ENCODE measurements at regions not wholly inside any gene's neighbourhood (a gene's known extent, or its start where the extent isn't known, plus 50 kb on each side); places are given as distances from the start of the nearest gene placed in this dataset.

DNA sequence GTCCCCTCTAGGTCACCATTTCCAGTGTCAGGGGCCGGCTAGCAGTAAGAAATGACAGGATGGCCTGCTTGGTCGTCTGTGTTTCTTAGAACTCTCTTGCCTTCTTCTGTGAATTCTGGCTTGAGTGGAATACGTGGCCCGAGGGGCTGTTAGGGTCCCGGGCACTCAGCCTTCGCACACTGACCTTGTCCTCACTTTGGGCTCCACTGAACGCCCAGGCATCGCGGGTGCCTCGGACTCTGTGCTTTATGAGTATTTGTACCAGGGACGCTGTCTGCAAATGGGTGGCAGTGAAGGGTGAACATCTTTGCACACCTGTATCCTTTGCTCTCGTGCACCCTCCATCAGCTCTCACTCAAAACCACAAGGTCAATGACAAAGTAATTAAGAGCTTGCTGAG, 123.4 kb upstream of the ANO1 start:
- DNase-seq, result no peak

DNA sequence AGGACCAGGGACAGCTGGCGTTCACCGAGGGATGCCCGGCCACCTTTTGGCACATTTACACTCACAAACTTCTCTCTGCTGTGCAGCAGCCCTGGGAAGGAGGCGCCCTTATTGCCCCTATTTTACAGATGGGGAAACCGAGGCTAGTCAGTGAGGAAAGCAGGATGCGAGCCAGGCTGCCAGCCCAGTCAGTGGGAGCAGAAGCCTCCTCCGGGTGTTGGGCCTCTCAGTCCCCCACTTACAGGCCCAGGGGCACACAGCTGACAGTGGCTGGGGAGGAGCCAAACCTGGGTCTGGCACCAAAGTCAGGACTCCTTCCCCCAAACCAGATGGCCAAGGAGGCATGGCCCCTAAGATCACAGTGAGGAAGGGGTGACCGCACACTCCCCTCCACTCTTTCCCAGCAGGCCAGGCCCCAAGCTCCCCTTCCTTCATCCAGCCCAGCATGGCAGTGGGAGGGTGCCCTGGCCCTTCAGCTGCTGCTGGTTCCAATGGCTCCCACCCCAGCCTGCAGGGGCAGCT, 121.4 kb upstream of the ANO1 start:
- no peak for DNase-seq

DNA sequence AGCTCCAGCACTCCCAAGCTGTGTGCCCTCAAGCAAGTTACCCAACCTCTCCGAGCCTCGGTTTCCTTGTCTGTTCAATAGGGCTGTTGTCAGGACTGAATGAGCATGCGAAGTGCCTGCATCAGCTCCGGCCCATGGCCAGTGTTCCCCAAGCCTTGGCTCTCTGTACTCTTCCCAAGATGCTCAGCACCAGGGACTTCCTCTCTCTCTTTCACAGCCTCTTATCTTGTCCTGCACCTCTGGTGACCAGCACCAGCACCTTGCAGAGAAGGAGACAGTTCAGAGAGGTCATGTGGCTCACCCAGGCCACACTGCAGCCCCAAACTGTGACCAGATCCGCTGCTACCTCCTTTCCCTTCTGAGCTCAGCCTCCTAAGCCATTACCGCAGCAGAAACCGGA, 120.3 kb upstream of the ANO1 start:
- no peak for DNase-seq

DNA sequence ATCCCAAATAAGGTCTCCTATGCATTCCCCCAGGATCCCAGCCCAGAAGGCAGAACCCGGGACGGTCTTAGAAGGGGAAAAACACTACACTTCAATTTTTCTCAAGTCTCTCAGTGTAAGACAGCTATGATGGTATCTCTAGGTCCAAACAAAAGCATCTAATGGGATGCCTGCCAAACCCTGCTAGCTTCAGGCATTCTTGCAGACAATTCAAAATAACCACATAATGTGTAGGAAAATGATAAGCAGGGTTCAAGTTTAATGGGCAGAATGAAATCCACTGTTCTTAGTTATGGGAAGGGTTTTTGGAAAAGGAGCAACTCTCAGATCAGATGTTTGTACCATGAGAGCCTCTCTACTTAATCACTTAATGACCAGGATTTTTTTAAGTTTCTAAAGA, 119.8 kb upstream of the ANO1 start:
- DNase-seq, result no peak

DNA sequence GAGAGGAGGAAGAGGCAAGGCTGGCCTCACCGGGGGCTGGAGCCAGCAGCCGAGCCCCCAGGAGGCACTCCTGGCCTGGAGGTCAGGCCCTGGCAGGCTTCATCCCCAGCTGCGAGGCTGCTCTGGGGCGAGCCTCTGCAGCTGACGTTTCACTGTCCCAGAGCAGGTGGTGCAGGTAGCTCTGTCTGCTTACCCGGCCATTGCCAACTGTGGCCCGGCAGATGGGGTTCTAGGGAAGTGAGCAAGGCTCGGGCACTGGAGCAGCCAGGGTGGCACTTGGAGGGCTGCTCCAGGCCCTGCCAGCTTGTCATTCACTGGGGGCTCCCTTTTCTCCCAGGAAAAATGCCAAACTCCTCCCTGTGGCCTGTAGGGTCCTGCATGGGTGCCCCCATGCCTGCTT, 118.7 kb upstream of the ANO1 start:
- no peak for DNase-seq

DNA sequence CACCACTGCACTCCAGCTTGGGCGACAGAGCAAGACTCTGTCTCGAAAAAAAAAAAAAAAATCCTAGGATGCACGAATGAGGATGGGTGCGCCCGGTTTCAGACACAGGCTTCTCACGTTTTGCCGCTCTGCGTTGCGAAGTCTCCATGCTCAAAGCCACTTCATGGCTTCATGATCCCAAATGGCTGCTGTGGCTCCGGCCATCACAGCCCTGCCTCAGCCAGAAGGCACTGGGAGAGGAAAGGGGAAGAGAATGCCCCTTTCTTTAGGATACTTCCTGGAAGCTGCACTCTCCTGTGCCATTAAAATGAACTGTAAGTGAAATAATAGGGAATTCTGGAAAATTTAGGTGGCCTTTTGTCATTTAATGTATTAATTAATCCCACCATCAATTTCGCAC, 116.4 kb upstream of the ANO1 start:
- DNase-seq, result no peak

DNA sequence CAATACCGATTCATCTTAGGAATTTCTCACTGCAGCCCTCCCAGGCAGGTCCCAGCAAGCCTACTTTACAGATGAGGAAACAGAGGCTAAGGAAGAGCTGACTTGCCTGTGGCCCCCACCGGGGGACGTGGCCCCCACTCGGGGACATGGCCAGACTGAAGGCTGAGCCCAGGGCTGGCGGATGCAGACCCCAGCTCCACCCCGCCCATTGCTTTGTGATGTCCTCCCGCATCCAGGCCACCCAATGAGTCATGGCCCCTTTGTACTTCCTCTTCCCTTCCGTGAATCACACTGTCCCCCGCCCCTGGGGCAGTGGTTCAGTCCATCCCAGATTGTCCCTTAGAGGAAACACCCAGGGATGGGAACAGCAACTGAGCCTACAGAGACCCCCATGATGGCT, 116.0 kb upstream of the ANO1 start:
- no peak for DNase-seq

DNA sequence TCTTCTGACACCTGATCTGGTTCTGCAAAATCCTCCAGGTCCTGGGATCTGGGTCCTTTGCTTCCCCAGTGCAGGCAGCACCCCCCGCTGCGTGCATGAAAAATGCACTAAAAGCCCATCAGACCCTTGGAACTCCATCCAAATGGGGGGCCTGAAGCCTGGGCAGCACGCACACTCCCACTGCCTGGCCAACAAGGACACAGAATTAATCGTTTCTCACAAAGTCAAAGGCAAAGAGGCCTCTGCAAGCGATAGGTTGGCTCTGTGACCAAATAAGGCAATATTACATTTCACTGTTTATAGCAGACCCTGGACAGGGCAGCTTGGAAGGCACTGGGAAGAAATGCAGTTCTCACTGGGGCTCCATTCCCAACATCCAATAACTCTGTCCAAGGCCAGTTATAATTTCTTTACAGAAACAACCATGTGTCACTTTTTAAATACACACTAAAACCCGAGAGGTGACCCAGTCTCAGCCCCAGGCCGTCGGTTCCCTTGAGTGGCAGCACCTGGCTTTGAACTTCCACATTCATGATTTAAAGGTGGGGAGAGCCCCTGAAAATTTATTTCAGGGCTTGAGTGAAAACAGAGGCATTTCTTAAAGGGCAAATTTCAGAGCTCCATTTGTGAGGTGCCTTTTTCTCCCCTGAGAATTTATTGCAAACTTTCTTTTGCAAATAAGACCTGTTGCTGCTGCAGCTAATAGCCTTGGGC, 114.4 kb upstream of the ANO1 start:
- DNase-seq, result no peak

DNA sequence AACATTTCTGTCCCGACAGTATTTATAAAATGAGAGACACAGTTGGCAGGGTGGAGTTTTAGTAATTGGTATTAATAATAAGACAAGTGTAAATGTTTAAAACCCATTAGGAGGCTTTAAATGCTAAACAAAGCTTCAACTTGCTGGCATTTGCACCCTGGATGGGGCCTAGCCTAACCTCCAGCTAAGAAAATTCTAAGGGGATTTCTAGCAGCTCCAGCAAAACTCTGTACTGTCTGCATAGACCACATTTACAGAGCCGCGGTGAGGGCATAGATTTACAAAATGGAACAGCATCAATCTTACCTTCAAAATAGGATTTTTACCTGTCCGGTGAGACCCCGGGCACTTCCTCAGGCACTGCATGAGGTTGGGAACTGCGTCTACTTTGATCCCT, 113.9 kb upstream of the ANO1 start:
- DNase-seq, result no peak

DNA sequence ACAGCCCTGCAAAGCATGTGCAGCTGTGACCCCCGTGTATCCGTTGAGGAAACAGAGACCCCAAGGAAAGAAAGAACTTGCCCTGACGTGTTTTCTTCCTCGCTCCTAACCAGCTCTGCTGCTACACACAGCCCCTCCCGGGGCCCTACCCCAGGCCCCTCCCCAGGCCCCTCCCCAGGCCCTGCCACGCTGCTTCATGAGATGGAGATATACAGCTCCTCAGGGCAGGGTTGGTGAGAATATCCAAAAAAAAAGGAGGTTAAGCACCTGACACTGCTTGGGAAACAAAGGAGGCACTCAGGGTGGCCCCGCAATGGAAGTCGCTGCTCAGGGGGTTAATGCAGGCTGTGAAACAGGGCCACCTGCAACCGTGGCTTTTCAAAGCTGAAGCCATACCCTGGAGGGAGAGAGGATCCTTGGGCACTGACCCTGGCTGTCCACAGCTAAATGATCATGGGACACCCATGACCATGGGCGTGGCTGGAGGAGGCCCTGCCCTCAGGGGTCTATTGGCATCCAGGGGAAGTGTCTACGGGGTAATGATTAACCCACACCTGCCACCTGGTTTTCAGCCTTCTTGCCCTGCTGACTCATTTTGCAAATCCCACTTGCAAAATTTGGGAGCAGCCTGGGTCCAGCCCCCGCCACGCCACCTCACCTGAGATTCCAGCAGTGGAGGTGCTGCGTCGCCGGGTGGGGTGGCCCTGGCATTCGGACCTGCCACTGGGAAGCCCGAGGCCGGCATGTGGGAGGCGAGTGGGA, 112.1 kb upstream of the ANO1 start:
- no peak for DNase-seq

DNA sequence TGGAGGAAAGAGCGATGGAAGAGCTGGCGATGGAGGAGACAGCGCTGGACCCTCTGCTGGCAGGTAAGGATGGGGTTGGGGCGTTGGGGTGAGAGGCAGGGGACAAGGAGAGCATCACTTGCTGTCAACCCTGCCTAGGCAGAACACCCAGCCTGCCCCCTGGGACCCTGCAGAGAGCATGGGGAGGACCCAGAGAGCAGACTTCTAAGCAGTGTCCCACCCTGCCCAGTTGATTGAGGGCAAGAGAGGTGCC, 111.6 kb upstream of the ANO1 start:
- no peak for DNase-seq

DNA sequence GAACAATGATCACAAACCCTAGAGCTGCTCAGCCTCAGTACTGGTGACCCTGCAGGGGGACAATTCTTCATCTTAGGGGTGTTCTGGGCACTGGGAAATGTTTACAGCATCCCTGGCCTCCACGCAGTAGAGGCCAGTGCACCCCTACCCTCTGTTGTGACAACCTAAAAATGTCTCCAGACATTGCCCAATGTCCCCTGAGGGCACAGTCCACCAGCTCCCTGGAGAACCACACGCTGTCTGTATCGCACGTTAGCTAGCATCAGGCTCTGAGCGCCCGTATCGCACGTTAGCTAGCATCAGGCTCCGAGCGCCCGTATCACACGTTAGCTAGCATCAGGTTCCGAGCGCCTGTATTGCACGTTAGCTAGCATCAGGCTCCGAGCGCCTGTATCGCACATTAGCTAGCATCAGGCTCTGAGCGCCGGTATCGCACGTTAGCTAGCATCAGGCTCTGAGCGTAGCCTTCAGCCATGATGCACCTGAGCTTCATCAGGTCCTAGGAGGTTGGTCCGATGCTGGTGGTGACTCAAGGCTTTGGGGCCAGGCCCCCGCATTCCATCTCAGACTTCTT, 111.1 kb upstream of the ANO1 start:
- DNase-seq, result no peak

DNA sequence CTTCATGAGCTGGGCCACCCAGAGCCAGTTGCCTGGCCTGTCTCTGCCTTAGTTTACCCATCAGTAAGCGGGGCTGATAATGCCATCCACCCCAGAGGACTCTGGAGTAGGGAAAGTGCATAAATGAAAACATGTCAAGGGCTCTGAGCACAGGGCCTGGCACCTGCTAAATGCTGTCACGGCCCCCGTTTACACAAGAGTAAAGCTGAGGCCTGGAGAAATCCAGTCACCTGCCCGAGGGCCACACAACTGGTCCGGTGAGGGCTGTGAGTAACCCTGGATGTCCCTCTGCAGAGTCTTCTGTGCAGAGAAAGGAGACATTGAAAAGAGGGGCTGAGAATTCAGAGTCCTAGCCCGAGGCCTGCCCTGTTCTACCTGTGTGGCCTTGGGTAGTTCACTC, 110.6 kb upstream of the ANO1 start:
- DNase-seq, result no peak

DNA sequence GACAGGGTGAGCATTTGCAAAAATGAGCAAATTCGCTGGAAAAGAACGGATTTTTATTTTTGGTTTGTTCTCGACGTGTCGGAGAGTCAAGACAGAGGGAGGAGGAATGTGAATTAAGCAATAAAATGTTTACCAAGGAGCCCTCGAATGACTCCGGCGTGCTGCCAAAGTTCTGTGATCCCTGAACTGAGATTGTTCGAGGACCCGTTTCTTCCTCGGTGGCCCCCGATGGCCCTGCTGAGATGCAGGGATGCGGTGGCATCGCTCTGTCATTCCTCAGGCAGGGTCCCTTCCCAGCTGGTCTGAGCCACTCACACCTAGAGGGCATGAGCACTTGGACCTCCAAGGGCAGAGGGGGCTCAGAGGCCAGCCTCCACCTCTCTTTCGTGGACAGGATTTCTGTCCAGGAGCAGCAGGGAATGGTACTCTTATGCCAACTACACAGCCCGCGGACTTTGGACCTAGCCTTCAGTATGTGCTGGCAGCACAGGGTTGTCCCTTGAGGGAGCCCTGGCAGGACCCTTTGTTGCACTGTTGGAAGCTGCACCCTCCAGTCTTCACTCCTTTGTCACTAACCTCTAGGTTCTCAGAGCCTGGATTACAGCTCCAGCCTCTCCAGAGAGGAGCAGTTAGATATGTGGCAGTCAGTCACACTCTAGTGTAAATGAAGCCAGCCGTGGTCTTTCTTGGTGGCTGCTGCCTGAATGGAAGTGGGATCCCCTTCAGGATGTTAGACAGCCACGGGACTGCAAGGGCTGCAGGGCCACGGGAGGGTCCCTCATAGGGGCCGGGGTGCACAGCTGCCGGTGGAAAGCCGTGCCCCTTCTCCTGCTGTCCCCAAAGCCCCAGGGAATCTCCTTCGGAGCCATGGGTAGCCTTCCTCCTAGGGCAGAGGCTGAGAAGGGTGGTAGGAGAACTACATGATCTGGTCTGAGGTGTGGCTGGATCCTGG, 109.4 kb upstream of the ANO1 start:
- no peak for DNase-seq

DNA sequence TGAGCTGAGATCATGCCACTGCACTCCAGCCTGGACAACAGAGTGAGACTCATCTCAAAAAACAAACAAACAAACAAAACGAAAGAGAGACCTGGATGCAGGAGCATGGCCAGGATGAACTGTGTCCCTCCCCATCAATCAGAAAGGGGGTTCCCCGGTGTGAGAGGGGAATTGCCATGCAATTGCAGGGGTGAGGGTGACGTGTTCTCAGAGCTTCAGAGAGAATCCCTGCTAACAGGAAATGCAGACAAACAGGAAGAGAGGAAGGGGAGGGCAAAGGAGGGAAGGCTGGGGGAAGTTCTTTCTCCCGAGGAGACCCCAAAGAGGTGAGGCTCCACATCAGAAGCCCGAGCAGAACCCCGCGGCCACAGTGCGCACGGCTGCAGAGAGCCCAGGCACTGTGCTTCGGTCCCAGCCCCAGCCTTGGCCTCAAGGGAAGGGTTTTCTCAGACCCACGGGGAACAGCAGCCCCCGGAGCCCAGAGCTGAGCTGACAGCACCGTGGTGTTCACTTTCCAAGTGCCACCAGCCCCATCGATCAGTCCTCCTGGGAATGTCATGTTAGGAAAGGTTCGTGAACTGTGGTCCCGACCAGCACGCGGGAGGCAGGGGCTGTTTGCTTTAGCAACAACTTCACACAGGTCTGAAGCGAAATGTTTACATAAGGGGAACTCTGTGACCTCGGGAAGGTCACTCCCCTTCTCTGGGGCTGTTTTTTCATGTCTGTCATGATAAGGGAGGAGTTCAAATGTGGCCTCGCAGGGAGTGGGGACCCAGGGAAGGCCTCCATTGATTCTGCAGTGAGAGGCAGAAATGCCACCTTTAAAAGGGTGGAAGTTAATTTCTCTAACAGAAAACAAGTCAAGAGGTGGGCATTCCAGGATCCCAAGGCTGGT, 108.0 kb upstream of the ANO1 start:
- no peak for DNase-seq

DNA sequence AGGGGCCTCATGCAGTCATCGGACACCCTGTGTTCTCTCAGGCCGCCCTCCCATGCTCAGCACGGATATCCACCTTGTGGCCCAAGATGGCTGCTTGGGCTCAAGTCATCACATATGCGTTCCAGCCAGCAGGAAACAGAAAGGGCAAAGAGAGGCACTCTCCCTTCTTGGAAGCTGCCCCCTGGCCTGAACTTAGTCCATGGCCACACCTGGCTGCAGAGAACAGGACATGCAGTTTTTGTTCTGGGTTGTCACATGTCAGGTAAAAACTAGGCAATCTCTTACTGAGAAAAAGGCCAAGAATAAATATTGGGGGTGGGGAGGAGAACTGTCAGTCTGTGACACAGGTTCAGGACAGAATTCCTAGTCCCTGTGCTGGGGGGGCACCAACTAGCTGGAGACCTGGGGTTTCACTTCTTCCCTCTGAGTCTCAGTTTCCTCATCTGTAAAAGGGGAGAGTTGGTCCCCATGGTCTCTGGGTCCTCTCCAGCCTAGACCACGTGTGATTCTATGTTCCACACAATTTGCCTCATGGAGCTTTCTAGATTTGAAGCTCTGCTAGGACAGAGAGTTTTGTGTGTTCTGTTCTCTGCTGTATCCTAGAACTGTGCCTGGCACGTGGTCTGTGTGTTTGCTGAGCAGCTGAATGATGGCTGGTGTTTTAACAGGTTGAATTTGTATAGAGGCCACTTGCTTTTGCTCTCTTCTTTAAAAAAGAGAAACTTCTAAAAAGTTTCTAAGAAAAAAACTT, 107.2 kb upstream of the ANO1 start:
- no peak for DNase-seq

DNA sequence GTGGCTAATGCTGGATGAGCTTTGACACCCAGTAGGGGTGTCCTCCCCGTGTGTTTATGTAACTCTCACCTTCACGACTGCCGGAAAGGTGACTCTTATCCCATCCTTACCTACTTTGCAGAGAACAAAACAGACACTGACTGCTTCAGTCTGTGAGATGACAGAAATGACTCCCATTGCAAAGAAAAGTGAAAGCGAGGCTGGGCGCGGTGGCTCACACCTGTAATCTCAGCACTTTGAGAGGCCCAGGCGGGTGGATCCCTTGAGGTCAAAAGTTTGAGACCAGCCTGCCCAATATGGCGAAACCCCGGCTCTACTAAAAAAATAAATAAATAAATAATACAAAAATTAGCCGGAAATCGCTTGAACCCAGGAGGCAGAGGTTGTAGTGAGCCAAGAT, 106.4 kb upstream of the ANO1 start:
- no peak for DNase-seq

DNA sequence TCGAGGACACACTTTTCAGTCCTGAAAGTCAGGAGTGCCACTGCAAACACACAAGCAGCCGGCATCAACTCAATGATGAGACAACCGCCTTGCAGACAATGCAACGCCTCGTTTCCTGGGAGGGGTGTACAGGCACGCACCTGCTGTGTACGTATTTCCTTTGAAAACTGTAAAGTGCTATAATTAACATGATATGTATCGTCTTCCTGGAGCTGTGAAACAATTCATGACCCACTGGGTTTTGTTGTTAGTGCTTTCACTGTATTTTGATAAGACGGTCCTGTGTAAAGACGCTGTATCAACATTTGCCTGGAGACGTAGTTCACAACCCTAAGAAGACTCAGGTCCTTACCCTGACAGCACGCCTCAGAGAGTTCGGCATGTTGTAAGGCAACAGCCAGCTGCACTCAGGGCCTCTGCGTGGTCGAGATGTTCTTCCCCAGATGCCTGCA, 105.7 kb upstream of the ANO1 start:
- DNase-seq, result no peak

DNA sequence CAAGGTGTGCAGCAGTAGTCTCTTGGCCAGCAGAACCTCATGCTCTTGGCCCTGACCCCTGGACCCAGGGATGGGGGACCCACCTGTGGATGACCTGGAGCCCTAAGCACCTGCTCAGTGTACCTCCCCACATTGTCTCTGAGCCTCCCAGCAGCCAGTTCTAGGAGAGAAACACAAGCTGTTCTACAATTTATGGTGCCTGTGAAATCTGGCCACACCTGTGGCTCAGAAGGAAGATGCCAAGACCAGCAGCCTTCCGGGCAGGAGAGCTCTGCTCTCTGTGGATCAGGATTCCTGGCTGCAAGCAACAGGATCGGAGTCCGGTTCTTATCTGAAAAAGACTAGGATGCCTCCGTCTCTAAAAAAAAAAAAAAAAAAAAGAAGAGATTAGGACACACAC, 103.6 kb upstream of the ANO1 start:
- no peak for DNase-seq

DNA sequence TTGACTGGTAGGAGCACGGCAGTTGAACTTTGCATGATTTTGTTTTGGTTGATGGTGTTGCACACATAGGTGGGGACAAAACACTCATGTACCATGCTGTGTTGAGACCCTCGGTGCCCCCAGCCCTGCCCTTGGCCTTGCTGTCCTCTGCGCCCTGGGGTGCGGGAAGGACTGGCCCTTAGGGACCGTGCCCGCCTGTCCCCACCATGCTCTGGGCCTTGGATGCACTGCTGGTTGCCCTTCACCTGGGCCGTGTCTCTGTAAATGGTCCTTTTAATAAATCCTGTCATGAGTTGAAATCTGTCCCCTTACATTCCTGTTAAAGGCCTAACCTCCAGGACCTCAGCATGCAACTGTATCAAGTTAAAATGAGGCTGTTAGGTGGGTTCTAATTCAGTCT, 102.3 kb upstream of the ANO1 start:
- no peak for DNase-seq

DNA sequence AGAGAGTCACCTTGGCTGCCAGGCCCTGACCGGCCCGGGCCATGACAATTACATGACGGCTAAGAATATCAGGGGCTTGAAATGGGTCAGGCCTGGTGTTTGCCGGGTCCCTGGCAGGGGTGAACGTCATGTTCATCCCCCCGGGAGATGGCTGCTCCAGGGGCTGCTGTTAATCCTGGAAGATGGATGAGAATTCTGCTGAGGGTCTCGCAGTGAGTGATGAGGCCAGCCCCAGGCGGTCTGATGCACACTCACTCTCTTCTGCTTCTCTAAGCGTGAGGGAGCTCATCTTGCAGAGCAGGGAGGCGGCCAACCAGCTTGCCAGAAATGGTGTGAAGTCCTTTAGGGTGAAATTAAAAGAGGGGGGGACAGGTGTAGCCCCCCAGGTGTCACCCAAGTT, 101.3 kb upstream of the ANO1 start:
- no peak for DNase-seq

DNA sequence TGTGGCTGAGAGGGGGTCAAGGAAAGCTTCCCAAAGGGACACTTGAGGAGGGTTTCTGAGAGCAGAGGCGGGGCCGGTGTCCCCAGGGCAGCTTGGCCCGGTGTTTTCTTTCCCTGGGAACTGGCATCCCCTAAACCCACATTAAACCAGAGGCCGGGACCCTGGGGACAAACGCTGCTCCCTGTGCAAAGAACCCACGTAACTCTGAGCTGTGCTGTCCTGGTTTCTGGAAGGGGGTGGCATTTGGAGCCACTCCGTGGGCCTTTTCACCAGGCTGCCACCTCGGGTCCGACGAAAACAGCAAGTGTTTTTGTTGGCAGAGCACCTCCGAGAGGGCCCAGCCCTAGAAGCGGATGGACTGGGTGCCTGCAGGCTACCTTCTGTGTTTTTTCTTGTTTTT, 100.2 kb upstream of the ANO1 start:
- no peak for DNase-seq

All from NCI-H2081 (cell line).